A204.1 (cell line): ENCODE measurements at regions not wholly inside any gene's neighbourhood (a gene's known extent, or its start where the extent isn't known, plus 50 kb on each side); places are given as distances from the start of the nearest gene placed in this dataset.
"Not testable (repeated sequence)": the region's sequence is repeated elsewhere in the genome, so short reads cannot be mapped to it uniquely, and the experiment has no call there.

Experiments
- FAIRE-seq: peaks from 2 replicates; lab custom pipeline; 2012; peaks lifted over from hg19 to GRCh38; lab: Jason Lieb, UNC

GRCh38 chr6:999552-999951 lies 306.6 kb upstream of the EXOC2 start:
- FAIRE-seq = no peak

- no peak for FAIRE-seq
Observed at GRCh38 chr6:998551-998950, 305.6 kb upstream of the EXOC2 start.

GRCh38 chr6:996271-996852 lies 303.4 kb upstream of the EXOC2 start:
- FAIRE-seq = no peak

GRCh38 chr6:991192-991591 lies 298.3 kb upstream of the EXOC2 start:
- FAIRE-seq = no peak

- FAIRE-seq = no peak
Observed at GRCh38 chr6:984031-984430, 291.1 kb upstream of the EXOC2 start.

- FAIRE-seq = no peak
Observed at GRCh38 chr6:978937-979685, 286.2 kb upstream of the EXOC2 start.

- FAIRE-seq = not testable (repeated sequence)
Observed at GRCh38 chr6:977226-977625, 284.3 kb upstream of the EXOC2 start.

- no peak for FAIRE-seq
Observed at GRCh38 chr6:971981-972640, 279.2 kb upstream of the EXOC2 start.

GRCh38 chr6:968791-969190 lies 275.9 kb upstream of the EXOC2 start:
- FAIRE-seq = no peak

GRCh38 chr6:967701-968100 lies 274.8 kb upstream of the EXOC2 start:
- FAIRE-seq = no peak

GRCh38 chr6:965343-965742 lies 272.4 kb upstream of the EXOC2 start:
- no peak for FAIRE-seq

- FAIRE-seq = no peak
Observed at GRCh38 chr6:963456-963855, 270.5 kb upstream of the EXOC2 start.

GRCh38 chr6:961407-961960 lies 268.5 kb upstream of the EXOC2 start:
- FAIRE-seq = no peak

GRCh38 chr6:960356-960755 lies 267.4 kb upstream of the EXOC2 start:
- FAIRE-seq = no peak

GRCh38 chr6:958488-958887 lies 265.5 kb upstream of the EXOC2 start:
- FAIRE-seq = no peak

GRCh38 chr6:951399-952181 lies 258.7 kb upstream of the EXOC2 start:
- no peak for FAIRE-seq

GRCh38 chr6:947235-947934 lies 254.4 kb upstream of the EXOC2 start:
- FAIRE-seq = no peak

GRCh38 chr6:946546-946945 lies 253.6 kb upstream of the EXOC2 start:
- no peak for FAIRE-seq

GRCh38 chr6:939526-940252 lies 246.8 kb upstream of the EXOC2 start:
- no peak for FAIRE-seq

- no peak for FAIRE-seq
Observed at GRCh38 chr6:938916-939315, 246.0 kb upstream of the EXOC2 start.

GRCh38 chr6:938271-938905 lies 245.4 kb upstream of the EXOC2 start:
- no peak for FAIRE-seq
